ENCODE measurements at regions not wholly inside any gene's neighbourhood (a gene's known extent, or its start where the extent isn't known, plus 50 kb on each side); places are given as distances from the start of the nearest gene placed in this dataset.

- intact Hi-C loops (cut with micrococcal nuclease) = no loop called here
- Mint-ChIP-seq H3K9me3 (no peaks in the 10 kb centered on the region), H3K27ac (no peak overlapping the region), H3K4me3 (no peak overlapping the region), H3K36me3 (ENCODE audit: low read depth) (no peaks in the 10 kb centered on the region), H3K4me1 (ENCODE audit: low read depth) (no peaks in the 10 kb centered on the region), H3K27me3 (peaks cover 7% of the 10 kb centered on the region)
- ChIA-PET POLR2A (no interaction called here), CTCF (interaction anchor here (1.2 kb wide), 1 partner anchor 140 kb away, joined by 3 read pairs; no protein-coding TSS in a partner anchor)
- DNase-seq (no peak), ATAC-seq (no peak)
- TF ChIP-seq CTCF (IDR thresholded peaks at IDR 0.05) = no peak
Observed at GRCh38 chr7:25752967-25753791, 398.8 kb upstream of the NFE2L3 start.

GRCh38 chr7:25753837-25754236, 398.2 kb upstream of the NFE2L3 start:
- no peak for TF ChIP-seq CTCF (IDR thresholded peaks at IDR 0.05)
- POLR2A ChIA-PET = no interaction called here
- CTCF ChIA-PET = interaction anchor here (1.2 kb wide), 1 partner anchor 139 kb away, joined by 3 read pairs; no protein-coding TSS in a partner anchor
- Mint-ChIP-seq H3K9me3 (no peaks in the 10 kb centered on the region), H3K27ac (no peak overlapping the region), H3K27me3 (peaks cover 7% of the 10 kb centered on the region), H3K4me3 (no peak overlapping the region), H3K36me3 (ENCODE audit: low read depth) (no peaks in the 10 kb centered on the region), H3K4me1 (ENCODE audit: low read depth) (no peaks in the 10 kb centered on the region)
- intact Hi-C loops (cut with micrococcal nuclease) = no loop called here
- DNase-seq = no peak
- no peak for ATAC-seq

- no peaks in the 10 kb centered on the region for H3K4me1 Mint-ChIP-seq (ENCODE audit: low read depth)
- no peaks in the 10 kb centered on the region for H3K9me3 Mint-ChIP-seq
- CTCF ChIA-PET = interaction anchor here (1.2 kb wide), 1 partner anchor 139 kb away, joined by 3 read pairs; no protein-coding TSS in a partner anchor
- H3K27me3 Mint-ChIP-seq = peaks cover 7% of the 10 kb centered on the region
- DNase-seq (no peak), ATAC-seq (no peak)
- no peaks in the 10 kb centered on the region for H3K36me3 Mint-ChIP-seq (ENCODE audit: low read depth)
- POLR2A ChIA-PET = no interaction called here
- intact Hi-C loops (cut with micrococcal nuclease) = no loop called here
- no peak for TF ChIP-seq CTCF (IDR thresholded peaks at IDR 0.05)
- H3K27ac Mint-ChIP-seq = no peak overlapping the region
- H3K4me3 Mint-ChIP-seq = no peak overlapping the region
Observed at GRCh38 chr7:25754333-25754732, 397.7 kb upstream of the NFE2L3 start.

- TF ChIP-seq CTCF (IDR thresholded peaks at IDR 0.05) = no peak
- Mint-ChIP-seq H3K27ac (no peak overlapping the region), H3K36me3 (ENCODE audit: low read depth) (no peaks in the 10 kb centered on the region), H3K4me3 (no peak overlapping the region), H3K4me1 (ENCODE audit: low read depth) (no peaks in the 10 kb centered on the region), H3K9me3 (no peaks in the 10 kb centered on the region), H3K27me3 (peaks cover 7% of the 10 kb centered on the region)
- ATAC-seq (no peak), DNase-seq (no peak)
- ChIA-PET POLR2A (no interaction called here), CTCF (interaction anchor here (1.2 kb wide), 1 partner anchor 139 kb away, joined by 3 read pairs; no protein-coding TSS in a partner anchor)
- intact Hi-C loops (cut with micrococcal nuclease) = no loop called here
Observed at GRCh38 chr7:25754751-25755150, 397.2 kb upstream of the NFE2L3 start.

- H3K4me3 Mint-ChIP-seq = no peak overlapping the region
- no peak overlapping the region for H3K27ac Mint-ChIP-seq
- H3K9me3 Mint-ChIP-seq = no peaks in the 10 kb centered on the region
- ChIA-PET POLR2A (no interaction called here), CTCF (no interaction called here)
- DNase-seq (no peak), ATAC-seq (no peak)
- no peaks in the 10 kb centered on the region for H3K4me1 Mint-ChIP-seq (ENCODE audit: low read depth)
- intact Hi-C loops (cut with micrococcal nuclease) = no loop called here
- peaks cover 9% of the 10 kb centered on the region for H3K27me3 Mint-ChIP-seq
- H3K36me3 Mint-ChIP-seq (ENCODE audit: low read depth) = no peaks in the 10 kb centered on the region
- no peak for TF ChIP-seq CTCF (IDR thresholded peaks at IDR 0.05)
Observed at GRCh38 chr7:25756601-25757000, 395.4 kb upstream of the NFE2L3 start.

Measured in activated CD8-positive, alpha-beta T cell treated with anti-CD3 and anti-CD28 coated beads for 36 hours (primary cell).